LNCaP clone FGC (cell line): ENCODE measurements at regions not wholly inside any gene's neighbourhood (a gene's known extent, or its start where the extent isn't known, plus 50 kb on each side); places are given as distances from the start of the nearest gene placed in this dataset.
A peak's percentile ranks its signal among the peaks of the same experiment; 100 is the strongest.

ENCODE experiments used
- DNase-seq: peaks from one replicate; pipeline ENCODE4 v3.0.0-alpha.2; 2011; ENCODE audit warnings: low read depth
- H3K4me3 ChIP-seq: 2 replicates; pipeline ENCODE4 v1.5.1; 2011; ENCODE audit warnings: mild to moderate bottlenecking, low read depth, low read length, control low read depth
- CTCF ChIP-seq: IDR thresholded peaks from 2 replicates; pipeline ENCODE4 v1.5.1; 2012; ENCODE audit warnings: mild to moderate bottlenecking; ENCODE audit not compliant: control insufficient read depth, insufficient read depth; ENCODE audit errors: extremely low read depth

- no peak overlapping the region for H3K4me3 ChIP-seq
- TF ChIP-seq CTCF, result no peak
- DNase-seq, result no peak
These were observed 350.6 kb upstream of the MKI67 start for GRCh38 chr10:128476845-128477244.

- no peak for TF ChIP-seq CTCF
- H3K4me3 ChIP-seq, result no peak overlapping the region
- DNase-seq, result no peak
These were observed 354.4 kb upstream of the MKI67 start for GRCh38 chr10:128480601-128481000.

- no peak overlapping the region for H3K4me3 ChIP-seq
- peak; percentile 10 for DNase-seq
- TF ChIP-seq CTCF, result no peak
These were observed 355.1 kb upstream of the MKI67 start for GRCh38 chr10:128481152-128481840.

GRCh38 chr10:128482052-128482451 lies 355.8 kb upstream of the MKI67 start:
- no peak overlapping the region for H3K4me3 ChIP-seq
- no peak for DNase-seq
- no peak for TF ChIP-seq CTCF

GRCh38 chr10:128483216-128483615 lies 357.0 kb upstream of the MKI67 start:
- H3K4me3 ChIP-seq, result no peak overlapping the region
- TF ChIP-seq CTCF, result no peak
- no peak for DNase-seq

GRCh38 chr10:128484041-128484440 lies 357.8 kb upstream of the MKI67 start:
- DNase-seq, result no peak
- no peak overlapping the region for H3K4me3 ChIP-seq
- no peak for TF ChIP-seq CTCF

GRCh38 chr10:128485701-128486235 lies 359.5 kb upstream of the MKI67 start:
- no peak for TF ChIP-seq CTCF
- H3K4me3 ChIP-seq, result no peak overlapping the region
- DNase-seq, result no peak
